ENCODE measurements at regions not wholly inside any gene's neighbourhood (a gene's known extent, or its start where the extent isn't known, plus 50 kb on each side); places are given as distances from the start of the nearest gene placed in this dataset.

GRCh38 chr9:34907044-34907443, 51.0 kb upstream of the PHF24 start:
- H3K27me3 ChIP-seq (ENCODE audit: control insufficient read depth, insufficient read depth), result no peaks in the 10 kb centered on the region
- no peak overlapping the region for H3K4me3 ChIP-seq (ENCODE audit: low read length)
- no peaks in the 10 kb centered on the region for H3K9me3 ChIP-seq (ENCODE audit: control insufficient read depth, low read length)
- no peak for DNase-seq
- 65% methylated on average over 2 of the region's 2 CpGs for WGBS
- no peak for ATAC-seq
- H3K27ac ChIP-seq (ENCODE audit: low read length), result no peak overlapping the region
- intact Hi-C loops (cut with DNase I), result loop anchor here in 1 of 4 donors (10.0 kb wide), 1 partner anchor 78 kb away; the partner anchor contains the start of gene DNAJB5
- no peaks in the 10 kb centered on the region for H3K4me1 ChIP-seq (ENCODE audit: control insufficient read depth, insufficient read depth, low read length)

- peak; percentile 98 to 99 for ATAC-seq
- no peaks in the 10 kb centered on the region for H3K9me3 ChIP-seq (ENCODE audit: control insufficient read depth, low read length)
- no peak overlapping the region for H3K4me3 ChIP-seq (ENCODE audit: low read length)
- H3K4me1 ChIP-seq (ENCODE audit: control insufficient read depth, insufficient read depth, low read length), result no peaks in the 10 kb centered on the region
- DNase-seq, result peak; percentile 75 to 90 (median 85)
- no peak overlapping the region for H3K27ac ChIP-seq (ENCODE audit: low read length)
- no peaks in the 10 kb centered on the region for H3K27me3 ChIP-seq (ENCODE audit: control insufficient read depth, insufficient read depth)
- WGBS, result 25% methylated on average over 7 of the region's 7 CpGs
- intact Hi-C loops (cut with DNase I), result loop anchor here (2.0 to 10.0 kb wide), 6 partner anchors 85 to 198 kb away; partner anchors contain the start of genes DNAJB5 (in 4 of the 4) and PIGO (in 2 of the 4)
These were observed 58.4 kb upstream of the PHF24 start for GRCh38 chr9:34899535-34900158.

GRCh38 chr9:34898846-34899245, 59.2 kb upstream of the PHF24 start:
- no peaks in the 10 kb centered on the region for H3K27me3 ChIP-seq (ENCODE audit: control insufficient read depth, insufficient read depth)
- 56% methylated on average over 8 of the region's 8 CpGs for WGBS
- no peaks in the 10 kb centered on the region for H3K4me1 ChIP-seq (ENCODE audit: control insufficient read depth, insufficient read depth, low read length)
- no peak overlapping the region for H3K27ac ChIP-seq (ENCODE audit: low read length)
- no peak overlapping the region for H3K4me3 ChIP-seq (ENCODE audit: low read length)
- intact Hi-C loops (cut with DNase I), result loop anchor here (2.0 to 10.0 kb wide), 5 partner anchors 88 to 198 kb away; partner anchors contain the start of genes DNAJB5 (in 2 of the 4) and PIGO (in 2 of the 4)
- DNase-seq (no peak), ATAC-seq (peak in 1 of 2 donors; percentile 15)
- H3K9me3 ChIP-seq (ENCODE audit: control insufficient read depth, low read length), result no peaks in the 10 kb centered on the region

- Histone ChIP-seq H3K27ac (ENCODE audit: low read length) (no peak overlapping the region), H3K9me3 (ENCODE audit: control insufficient read depth, low read length) (no peaks in the 10 kb centered on the region), H3K4me3 (ENCODE audit: low read length) (no peak overlapping the region), H3K27me3 (ENCODE audit: control insufficient read depth, insufficient read depth) (no peaks in the 10 kb centered on the region), H3K4me1 (ENCODE audit: control insufficient read depth, insufficient read depth, low read length) (no peaks in the 10 kb centered on the region)
- no peak for DNase-seq
- WGBS, result 19% methylated on average over 2 of the region's 2 CpGs
- no peak for ATAC-seq
- intact Hi-C loops (cut with DNase I), result loop anchor here (5.0 to 10.0 kb wide), 4 partner anchors 91 to 201 kb away; partner anchors contain the start of genes DNAJB5 (in 2 of the 4) and PIGO (in 1 of the 4)
These were observed 62.0 kb upstream of the PHF24 start for GRCh38 chr9:34896112-34896511.

- 48% methylated on average over 5 of the region's 5 CpGs for WGBS
- DNase-seq, result no peak
- no peak for ATAC-seq
- intact Hi-C loops (cut with DNase I), result loop anchor here in 1 of 4 donors (10.0 kb wide), 1 partner anchor 162 kb away; no protein-coding TSS in a partner anchor
- H3K4me1 ChIP-seq (ENCODE audit: control insufficient read depth, insufficient read depth, low read length), result no peaks in the 10 kb centered on the region
- no peak overlapping the region for H3K4me3 ChIP-seq (ENCODE audit: low read length)
- H3K27me3 ChIP-seq (ENCODE audit: control insufficient read depth, insufficient read depth), result no peaks in the 10 kb centered on the region
- H3K27ac ChIP-seq (ENCODE audit: low read length), result no peak overlapping the region
- no peaks in the 10 kb centered on the region for H3K9me3 ChIP-seq (ENCODE audit: control insufficient read depth, low read length)
These were observed 65.2 kb upstream of the PHF24 start for GRCh38 chr9:34892886-34893285.

- ATAC-seq (no peak), DNase-seq (no peak)
- Histone ChIP-seq H3K27me3 (ENCODE audit: control insufficient read depth, insufficient read depth) (no peaks in the 10 kb centered on the region), H3K9me3 (ENCODE audit: control insufficient read depth, low read length) (no peaks in the 10 kb centered on the region), H3K4me1 (ENCODE audit: control insufficient read depth, insufficient read depth, low read length) (no peaks in the 10 kb centered on the region), H3K27ac (ENCODE audit: low read length) (no peak overlapping the region), H3K4me3 (ENCODE audit: low read length) (no peak overlapping the region)
- 95% methylated on average over 1 of the region's 1 CpG for WGBS
- intact Hi-C loops (cut with DNase I), result loop anchor here in 1 of 4 donors (10.0 kb wide), 1 partner anchor 163 kb away; no protein-coding TSS in a partner anchor
These were observed 66.7 kb upstream of the PHF24 start for GRCh38 chr9:34891386-34891785.

GRCh38 chr9:34887841-34888240, 70.2 kb upstream of the PHF24 start:
- ATAC-seq, result no peak
- Histone ChIP-seq H3K4me3 (ENCODE audit: low read length) (no peak overlapping the region), H3K4me1 (ENCODE audit: control insufficient read depth, insufficient read depth, low read length) (no peaks in the 10 kb centered on the region), H3K27me3 (ENCODE audit: control insufficient read depth, insufficient read depth) (no peaks in the 10 kb centered on the region), H3K27ac (ENCODE audit: low read length) (no peak overlapping the region), H3K9me3 (ENCODE audit: control insufficient read depth, low read length) (no peaks in the 10 kb centered on the region)
- WGBS, result 26% methylated on average over 2 of the region's 2 CpGs
- intact Hi-C loops (cut with DNase I), result no loop called here
- no peak for DNase-seq

GRCh38 chr9:34884747-34885189, 73.3 kb upstream of the PHF24 start:
- Histone ChIP-seq H3K27ac (ENCODE audit: low read length) (no peak overlapping the region), H3K9me3 (ENCODE audit: control insufficient read depth, low read length) (no peaks in the 10 kb centered on the region), H3K4me1 (ENCODE audit: control insufficient read depth, insufficient read depth, low read length) (no peaks in the 10 kb centered on the region), H3K27me3 (ENCODE audit: control insufficient read depth, insufficient read depth) (no peaks in the 10 kb centered on the region), H3K4me3 (ENCODE audit: low read length) (no peak overlapping the region)
- intact Hi-C loops (cut with DNase I), result no loop called here
- DNase-seq, result no peak
- no peak for ATAC-seq
- WGBS, result 72% methylated on average over 2 of the region's 2 CpGs

GRCh38 chr9:34876096-34876495, 82.0 kb upstream of the PHF24 start:
- WGBS, result 80% methylated on average over 3 of the region's 3 CpGs
- no peak for ATAC-seq
- no peak overlapping the region for H3K27ac ChIP-seq (ENCODE audit: low read length)
- intact Hi-C loops (cut with DNase I), result no loop called here
- no peak overlapping the region for H3K4me3 ChIP-seq (ENCODE audit: low read length)
- H3K27me3 ChIP-seq (ENCODE audit: control insufficient read depth, insufficient read depth), result no peaks in the 10 kb centered on the region
- no peaks in the 10 kb centered on the region for H3K4me1 ChIP-seq (ENCODE audit: control insufficient read depth, insufficient read depth, low read length)
- DNase-seq, result no peak
- no peaks in the 10 kb centered on the region for H3K9me3 ChIP-seq (ENCODE audit: control insufficient read depth, low read length)

- intact Hi-C loops (cut with DNase I), result no loop called here
- H3K4me3 ChIP-seq (ENCODE audit: low read length), result no peak overlapping the region
- H3K27me3 ChIP-seq (ENCODE audit: control insufficient read depth, insufficient read depth), result no peaks in the 10 kb centered on the region
- peaks cover 3% of the 10 kb centered on the region for H3K9me3 ChIP-seq (ENCODE audit: control insufficient read depth, low read length)
- peak in 2 of 3 donors; percentile 16 to 39 for DNase-seq
- no peak for ATAC-seq
- WGBS, result 21% methylated on average over 2 of the region's 2 CpGs
- H3K27ac ChIP-seq (ENCODE audit: low read length), result no peak overlapping the region
- no peaks in the 10 kb centered on the region for H3K4me1 ChIP-seq (ENCODE audit: control insufficient read depth, insufficient read depth, low read length)
These were observed 88.7 kb upstream of the PHF24 start for GRCh38 chr9:34869390-34869789.

GRCh38 chr9:34866614-34867013, 91.5 kb upstream of the PHF24 start:
- ATAC-seq (no peak), DNase-seq (no peak)
- no peaks in the 10 kb centered on the region for H3K27me3 ChIP-seq (ENCODE audit: control insufficient read depth, insufficient read depth)
- H3K27ac ChIP-seq (ENCODE audit: low read length), result no peak overlapping the region
- no peak overlapping the region for H3K4me3 ChIP-seq (ENCODE audit: low read length)
- intact Hi-C loops (cut with DNase I), result no loop called here
- peaks cover 3% of the 10 kb centered on the region for H3K9me3 ChIP-seq (ENCODE audit: control insufficient read depth, low read length)
- H3K4me1 ChIP-seq (ENCODE audit: control insufficient read depth, insufficient read depth, low read length), result no peaks in the 10 kb centered on the region
